HFFc6 (cell line): ENCODE measurements at regions not wholly inside any gene's neighbourhood (a gene's known extent, or its start where the extent isn't known, plus 50 kb on each side); places are given as distances from the start of the nearest gene placed in this dataset.
"Not testable (repeated sequence)": the region's sequence is repeated elsewhere in the genome, so short reads cannot be mapped to it uniquely, and the experiment has no call there.

ENCODE experiments used
- DNase-seq: peaks from one replicate; pipeline ENCODE4 v3.0.0-alpha.2; 2018
- H3K27ac Mint-ChIP-seq: 2 replicates; pipeline ENCODE4 v1.8.0; 2020; ENCODE audit warnings: mild to moderate bottlenecking, mixed read lengths
- H3K27me3 Mint-ChIP-seq: 2 replicates; pipeline ENCODE4 v1.8.0; 2021; ENCODE audit warnings: mild to moderate bottlenecking, moderate library complexity, mixed read lengths; ENCODE audit not compliant: insufficient read depth
- H3K36me3 Mint-ChIP-seq: 2 replicates; pipeline ENCODE4 v1.8.0; 2021; ENCODE audit warnings: low read depth, mixed read lengths
- H3K4me1 Mint-ChIP-seq: 2 replicates; pipeline ENCODE4 v1.8.0; 2020; ENCODE audit warnings: low read depth, mixed read lengths
- H3K4me3 Mint-ChIP-seq: 2 replicates; pipeline ENCODE4 v1.8.0; 2020; ENCODE audit warnings: mild to moderate bottlenecking, moderate library complexity, mixed read lengths
- H3K9me3 Mint-ChIP-seq: 2 replicates; pipeline ENCODE4 v1.8.0; 2020; ENCODE audit warnings: mild to moderate bottlenecking, mixed read lengths
- TF ChIP-seq, protein P1 (sequence below): fragments of 200-600 bp; sonication (generic); IDR thresholded peaks from 2 replicates; pipeline ENCODE4 v1.5.0; 2021; ENCODE audit warnings: antibody characterized with exemption, mild to moderate bottlenecking

DNA sequence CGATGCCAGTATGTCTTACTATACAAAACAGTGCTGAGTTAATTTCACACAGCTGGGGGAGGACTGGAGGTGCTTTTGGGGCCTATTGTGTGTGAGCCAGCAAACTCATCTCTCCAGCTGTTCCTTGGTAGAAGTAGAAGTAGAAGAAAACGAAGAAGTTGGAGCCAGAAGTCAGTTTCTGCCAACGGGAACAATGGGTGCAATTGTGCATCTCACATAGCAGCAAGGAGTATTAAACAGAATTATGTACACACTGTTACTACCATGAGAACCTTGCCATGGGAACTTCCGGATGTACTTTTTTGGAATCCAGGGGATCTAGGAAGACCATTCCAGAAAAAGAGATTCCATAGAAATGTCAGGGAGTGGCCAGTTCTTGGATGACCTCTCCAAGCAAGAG is 88.6 kb downstream of the VCPKMT start:
- Mint-ChIP-seq H3K27me3 (peaks cover 1% of the 10 kb centered on the region), H3K9me3 (peaks cover 10% of the 10 kb centered on the region), H3K36me3 (peaks cover 10% of the 10 kb centered on the region), H3K27ac (no peak overlapping the region), H3K4me3 (no peak overlapping the region), H3K4me1 (peaks cover 49% of the 10 kb centered on the region)
- TF ChIP-seq, protein P1, sequence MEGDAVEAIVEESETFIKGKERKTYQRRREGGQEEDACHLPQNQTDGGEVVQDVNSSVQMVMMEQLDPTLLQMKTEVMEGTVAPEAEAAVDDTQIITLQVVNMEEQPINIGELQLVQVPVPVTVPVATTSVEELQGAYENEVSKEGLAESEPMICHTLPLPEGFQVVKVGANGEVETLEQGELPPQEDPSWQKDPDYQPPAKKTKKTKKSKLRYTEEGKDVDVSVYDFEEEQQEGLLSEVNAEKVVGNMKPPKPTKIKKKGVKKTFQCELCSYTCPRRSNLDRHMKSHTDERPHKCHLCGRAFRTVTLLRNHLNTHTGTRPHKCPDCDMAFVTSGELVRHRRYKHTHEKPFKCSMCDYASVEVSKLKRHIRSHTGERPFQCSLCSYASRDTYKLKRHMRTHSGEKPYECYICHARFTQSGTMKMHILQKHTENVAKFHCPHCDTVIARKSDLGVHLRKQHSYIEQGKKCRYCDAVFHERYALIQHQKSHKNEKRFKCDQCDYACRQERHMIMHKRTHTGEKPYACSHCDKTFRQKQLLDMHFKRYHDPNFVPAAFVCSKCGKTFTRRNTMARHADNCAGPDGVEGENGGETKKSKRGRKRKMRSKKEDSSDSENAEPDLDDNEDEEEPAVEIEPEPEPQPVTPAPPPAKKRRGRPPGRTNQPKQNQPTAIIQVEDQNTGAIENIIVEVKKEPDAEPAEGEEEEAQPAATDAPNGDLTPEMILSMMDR, result no peak
- no peak for DNase-seq

DNA sequence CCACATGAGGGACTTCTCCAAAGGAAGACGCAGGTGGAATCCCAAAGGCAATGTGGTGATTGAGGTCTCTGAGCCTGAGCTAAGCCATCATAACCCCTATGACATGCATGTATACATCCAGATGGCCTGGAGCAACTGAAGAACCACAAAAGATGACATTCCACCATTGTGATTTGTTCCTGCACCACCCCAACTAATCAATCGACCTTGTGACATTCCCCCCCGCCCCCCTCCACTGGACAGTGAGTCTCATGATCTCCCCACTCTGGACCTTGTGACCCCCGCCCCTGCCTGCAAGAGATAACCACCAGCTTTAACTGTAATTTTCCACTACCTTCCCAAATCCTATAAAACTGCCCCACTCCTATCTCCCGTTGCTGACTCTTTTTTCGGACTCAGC is 87.9 kb downstream of the VCPKMT start:
- Mint-ChIP-seq H3K4me3 (no peak overlapping the region), H3K9me3 (peaks cover 10% of the 10 kb centered on the region), H3K27me3 (peaks cover 1% of the 10 kb centered on the region), H3K4me1 (peaks cover 45% of the 10 kb centered on the region), H3K27ac (no peak overlapping the region), H3K36me3 (peaks cover 10% of the 10 kb centered on the region)
- no peak for DNase-seq
- TF ChIP-seq, protein P1, result no peak

DNA sequence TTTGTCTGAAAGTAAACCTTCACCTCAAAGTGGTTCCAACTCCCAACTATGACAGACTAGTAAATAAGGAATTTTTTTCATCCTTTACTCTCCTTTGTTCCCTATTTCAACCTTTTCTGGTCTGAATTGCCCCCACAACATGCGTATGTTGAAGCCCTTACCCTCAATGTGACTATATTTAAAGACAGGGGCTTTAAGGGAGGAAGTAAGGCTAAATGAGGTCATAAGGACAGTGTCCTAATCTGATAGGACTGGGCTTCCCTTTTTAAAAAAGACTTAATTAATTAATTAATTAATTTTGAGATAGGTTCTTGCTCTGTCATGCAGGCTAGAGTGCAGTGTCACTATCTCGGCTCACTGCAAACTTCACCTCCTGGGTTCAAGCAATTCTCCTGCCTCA is 86.3 kb downstream of the VCPKMT start:
- Mint-ChIP-seq H3K27me3 (peaks cover 1% of the 10 kb centered on the region), H3K27ac (no peak overlapping the region)

DNA sequence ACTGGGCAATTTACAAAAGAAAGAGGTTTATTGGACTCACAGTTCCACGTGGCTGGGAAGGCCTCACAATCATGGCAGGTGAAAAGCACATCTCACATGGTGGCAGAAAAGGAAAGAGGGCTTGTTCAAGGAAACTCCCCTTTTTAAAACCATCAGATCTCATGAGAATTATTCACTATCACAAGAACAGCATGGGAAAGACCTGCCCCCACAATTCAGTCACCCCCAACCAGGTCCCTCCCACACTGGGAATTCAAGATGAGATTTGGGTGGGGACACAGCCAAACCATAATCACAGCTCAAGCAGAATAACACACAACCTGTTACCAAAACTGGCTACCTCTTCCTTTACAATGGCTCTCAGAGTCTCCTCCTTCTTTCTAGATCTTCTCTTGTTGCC is 85.5 kb downstream of the VCPKMT start:
- H3K4me3 Mint-ChIP-seq, H3K9me3 Mint-ChIP-seq, DNase-seq, H3K27ac Mint-ChIP-seq, H3K27me3 Mint-ChIP-seq, H3K36me3 Mint-ChIP-seq: not testable (repeated sequence)
- peaks cover 21% of the 10 kb centered on the region for H3K4me1 Mint-ChIP-seq

More for the DNA sequence above, 86.3 kb downstream of the VCPKMT start:
- Mint-ChIP-seq H3K4me1 (peaks cover 29% of the 10 kb centered on the region), H3K36me3 (peaks cover 10% of the 10 kb centered on the region), H3K4me3 (no peak overlapping the region), H3K9me3 (peaks cover 10% of the 10 kb centered on the region)
- TF ChIP-seq, protein P1, result no peak
- DNase-seq, result no peak

DNA sequence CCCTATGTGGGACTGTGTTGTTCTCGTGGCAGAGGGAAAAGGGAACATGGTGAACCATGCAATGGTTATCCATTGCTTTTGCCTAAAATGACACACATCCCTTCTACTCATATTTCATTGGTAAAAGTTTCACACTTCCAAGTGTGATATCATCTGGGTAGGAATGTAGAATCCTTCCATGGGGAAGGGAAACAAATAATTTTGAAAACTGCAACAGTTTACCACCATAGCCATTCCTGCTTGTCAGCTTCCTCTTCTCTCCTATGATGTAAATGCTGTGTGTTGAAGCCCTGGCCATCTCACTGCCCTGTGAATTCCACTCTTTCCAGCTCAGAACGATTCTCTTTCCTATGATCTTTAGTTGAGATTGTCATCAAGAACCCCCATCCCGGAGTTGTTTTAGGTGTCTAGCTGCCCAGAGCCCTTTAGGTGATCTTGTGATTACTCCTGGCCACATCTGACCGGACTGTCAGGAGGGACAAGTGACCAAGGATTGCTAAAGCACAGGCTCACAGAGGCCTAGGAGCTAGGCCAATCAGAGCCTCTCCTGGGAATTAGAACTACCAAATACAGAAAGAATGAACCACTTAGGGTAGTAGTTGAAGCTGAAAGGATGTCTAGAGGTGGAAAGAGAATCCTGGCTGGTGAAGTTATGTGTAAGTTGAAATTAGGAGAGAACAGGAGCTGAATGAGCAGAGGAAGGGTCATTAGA is 84.6 kb downstream of the VCPKMT start:
- TF ChIP-seq, protein P1, result no peak
- DNase-seq, result peak; percentile 41
- peaks cover 1% of the 10 kb centered on the region; the same call in 1 of the 2 replicates for H3K27me3 Mint-ChIP-seq
- no peaks in the 10 kb centered on the region for H3K36me3 Mint-ChIP-seq
- no peaks in the 10 kb centered on the region for H3K9me3 Mint-ChIP-seq
- H3K27ac Mint-ChIP-seq, result peak overlapping the region; percentile 55
- H3K4me1 Mint-ChIP-seq, result peaks cover 20% of the 10 kb centered on the region
- no peak overlapping the region for H3K4me3 Mint-ChIP-seq

DNA sequence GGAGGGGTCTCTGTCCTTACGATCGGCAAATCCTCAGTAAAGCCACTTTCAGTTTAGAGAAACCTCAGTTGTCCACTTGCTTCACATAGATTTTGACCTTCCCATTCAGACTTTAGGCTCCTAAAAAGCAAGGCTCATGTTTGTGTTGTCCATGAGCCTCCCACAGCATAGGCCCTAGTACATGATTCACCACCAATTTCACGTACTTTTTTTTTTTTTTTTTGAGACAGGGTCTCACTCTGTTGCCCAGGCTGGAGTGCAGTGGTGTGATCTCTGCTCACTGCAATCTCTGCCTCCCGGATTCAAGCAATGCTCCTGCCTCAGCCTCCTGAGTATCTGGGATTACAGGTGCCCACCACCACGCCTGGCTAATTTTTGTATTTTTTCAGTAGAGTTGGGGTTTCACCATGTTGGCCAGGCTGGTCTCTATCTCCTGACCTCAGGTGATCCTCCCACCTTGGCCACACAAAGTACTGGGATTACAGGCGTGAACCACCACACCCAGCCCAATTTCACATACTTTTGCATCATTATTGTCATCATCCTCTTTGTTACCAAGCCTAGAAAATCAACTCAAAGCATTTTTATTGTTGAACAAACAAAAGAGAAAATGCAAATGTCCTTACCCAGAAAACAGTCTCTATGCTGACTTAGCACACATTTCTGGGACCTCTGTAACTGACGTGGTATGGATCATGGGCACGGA is 83.8 kb downstream of the VCPKMT start:
- not testable (repeated sequence) for H3K4me3 Mint-ChIP-seq, DNase-seq, H3K27me3 Mint-ChIP-seq, H3K36me3 Mint-ChIP-seq, H3K9me3 Mint-ChIP-seq, H3K27ac Mint-ChIP-seq
- H3K4me1 Mint-ChIP-seq, result peaks cover 28% of the 10 kb centered on the region
